ENCODE measurements at regions not wholly inside any gene's neighbourhood (a gene's known extent, or its start where the extent isn't known, plus 50 kb on each side); places are given as distances from the start of the nearest gene placed in this dataset.

- no peak overlapping the region for H3K4me3 ChIP-seq (ENCODE audit: low read length)
- Mint-ChIP-seq H3K9me3 (no peaks in the 10 kb centered on the region), H3K36me3 (ENCODE audit: low read depth) (no peaks in the 10 kb centered on the region), H3K4me3 (no peak overlapping the region), H3K27me3 (ENCODE audit: insufficient read depth) (no peaks in the 10 kb centered on the region), H3K4me1 (peaks cover 3% of the 10 kb centered on the region), H3K27ac (no peak overlapping the region)
- no peak overlapping the region for H3K27ac ChIP-seq (ENCODE audit: low read depth, low read length)
- no peaks in the 10 kb centered on the region for H3K4me1 ChIP-seq (ENCODE audit: control insufficient read depth, insufficient read depth, low read length)
- H3K9me3 ChIP-seq (ENCODE audit: control insufficient read depth, low read length), result no peaks in the 10 kb centered on the region
- 80 to 97% methylated on average over 1 to 3 of the region's 3 CpGs for WGBS, 2 experiments (ENCODE audit: insufficient coverage in 1 of 2, insufficient read length in 1 of 2)
- H3K36me3 ChIP-seq (ENCODE audit: control insufficient read depth, insufficient read depth, low read length), result no peaks in the 10 kb centered on the region
- no peak for DNase-seq
- H3K27me3 ChIP-seq (ENCODE audit: control insufficient read depth, insufficient read depth, low read length, poor library complexity, severe bottlenecking), result no peaks in the 10 kb centered on the region
- H3K9ac ChIP-seq (ENCODE audit: extremely low read depth, low read length, poor library complexity, severe bottlenecking), result no peak overlapping the region
- TF ChIP-seq, protein P1, sequence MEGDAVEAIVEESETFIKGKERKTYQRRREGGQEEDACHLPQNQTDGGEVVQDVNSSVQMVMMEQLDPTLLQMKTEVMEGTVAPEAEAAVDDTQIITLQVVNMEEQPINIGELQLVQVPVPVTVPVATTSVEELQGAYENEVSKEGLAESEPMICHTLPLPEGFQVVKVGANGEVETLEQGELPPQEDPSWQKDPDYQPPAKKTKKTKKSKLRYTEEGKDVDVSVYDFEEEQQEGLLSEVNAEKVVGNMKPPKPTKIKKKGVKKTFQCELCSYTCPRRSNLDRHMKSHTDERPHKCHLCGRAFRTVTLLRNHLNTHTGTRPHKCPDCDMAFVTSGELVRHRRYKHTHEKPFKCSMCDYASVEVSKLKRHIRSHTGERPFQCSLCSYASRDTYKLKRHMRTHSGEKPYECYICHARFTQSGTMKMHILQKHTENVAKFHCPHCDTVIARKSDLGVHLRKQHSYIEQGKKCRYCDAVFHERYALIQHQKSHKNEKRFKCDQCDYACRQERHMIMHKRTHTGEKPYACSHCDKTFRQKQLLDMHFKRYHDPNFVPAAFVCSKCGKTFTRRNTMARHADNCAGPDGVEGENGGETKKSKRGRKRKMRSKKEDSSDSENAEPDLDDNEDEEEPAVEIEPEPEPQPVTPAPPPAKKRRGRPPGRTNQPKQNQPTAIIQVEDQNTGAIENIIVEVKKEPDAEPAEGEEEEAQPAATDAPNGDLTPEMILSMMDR (conservative IDR thresholded peaks at IDR 0.05), result no peak
Measured at GRCh38 chr4:163613383-163613782, 118.9 kb downstream of the TMA16 start.

DNA sequence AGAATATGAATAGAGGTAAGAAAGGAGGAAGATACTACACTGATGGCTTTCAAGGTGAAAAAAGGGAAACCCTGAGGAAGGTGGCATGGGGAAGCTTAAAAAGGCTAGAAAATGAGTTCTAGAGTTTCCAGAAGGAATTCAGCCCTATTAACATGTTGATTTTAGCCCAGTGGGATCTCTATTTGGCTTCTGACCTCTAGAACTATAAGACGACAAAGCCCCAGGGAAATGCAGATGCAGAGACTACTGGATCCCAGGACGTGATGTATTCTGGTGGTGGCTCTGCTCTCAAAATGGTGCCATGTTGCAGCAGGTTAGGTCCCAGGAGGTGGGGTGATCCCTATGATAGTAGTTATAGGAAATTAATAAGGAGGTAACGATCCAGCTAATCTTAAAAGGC lies 120.4 kb downstream of the TMA16 start:
- no peak for DNase-seq
- TF ChIP-seq, protein P1 (conservative IDR thresholded peaks at IDR 0.05), result no peak
- Histone ChIP-seq H3K9me3 (ENCODE audit: control insufficient read depth, low read length) (no peaks in the 10 kb centered on the region), H3K4me1 (ENCODE audit: control insufficient read depth, insufficient read depth, low read length) (no peaks in the 10 kb centered on the region), H3K36me3 (ENCODE audit: control insufficient read depth, insufficient read depth, low read length) (no peaks in the 10 kb centered on the region), H3K27ac (ENCODE audit: low read depth, low read length) (no peak overlapping the region), H3K27me3 (ENCODE audit: control insufficient read depth, insufficient read depth, low read length, poor library complexity, severe bottlenecking) (no peaks in the 10 kb centered on the region), H3K9ac (ENCODE audit: extremely low read depth, low read length, poor library complexity, severe bottlenecking) (no peak overlapping the region), H3K4me3 (ENCODE audit: low read length) (no peak overlapping the region)
- Mint-ChIP-seq H3K27ac (no peak overlapping the region), H3K4me1 (peaks cover 3% of the 10 kb centered on the region), H3K4me3 (no peak overlapping the region), H3K9me3 (no peaks in the 10 kb centered on the region), H3K36me3 (ENCODE audit: low read depth) (no peaks in the 10 kb centered on the region), H3K27me3 (ENCODE audit: insufficient read depth) (no peaks in the 10 kb centered on the region)
- 83 to 87% methylated on average over 1 to 3 of the region's 3 CpGs for WGBS, 2 experiments (ENCODE audit: insufficient coverage in 1 of 2, insufficient read length in 1 of 2)

GRCh38 chr4:163618845-163619244 lies 124.4 kb downstream of the TMA16 start:
- Histone ChIP-seq H3K4me1 (ENCODE audit: control insufficient read depth, insufficient read depth, low read length) (no peaks in the 10 kb centered on the region), H3K9ac (ENCODE audit: extremely low read depth, low read length, poor library complexity, severe bottlenecking) (no peak overlapping the region), H3K27me3 (ENCODE audit: control insufficient read depth, insufficient read depth, low read length, poor library complexity, severe bottlenecking) (no peaks in the 10 kb centered on the region), H3K36me3 (ENCODE audit: control insufficient read depth, insufficient read depth, low read length) (no peaks in the 10 kb centered on the region), H3K9me3 (ENCODE audit: control insufficient read depth, low read length) (no peaks in the 10 kb centered on the region), H3K27ac (ENCODE audit: low read depth, low read length) (no peak overlapping the region), H3K4me3 (ENCODE audit: low read length) (no peak overlapping the region)
- no peak overlapping the region for H3K4me3 Mint-ChIP-seq
- no peak overlapping the region for H3K27ac Mint-ChIP-seq
- TF ChIP-seq, protein P1 (conservative IDR thresholded peaks at IDR 0.05), result no peak
- no peaks in the 10 kb centered on the region for H3K9me3 Mint-ChIP-seq
- peaks cover 3% of the 10 kb centered on the region for H3K4me1 Mint-ChIP-seq
- DNase-seq, result no peak
- no peaks in the 10 kb centered on the region for H3K36me3 Mint-ChIP-seq (ENCODE audit: low read depth)
- WGBS, 2 experiments (ENCODE audit: insufficient coverage in 1 of 2, insufficient read length in 1 of 2), result 91 to 96% methylated on average over 4 of the region's 4 CpGs
- no peaks in the 10 kb centered on the region for H3K27me3 Mint-ChIP-seq (ENCODE audit: insufficient read depth)
